ENCODE measurements at regions not wholly inside any gene's neighbourhood (a gene's known extent, or its start where the extent isn't known, plus 50 kb on each side); places are given as distances from the start of the nearest gene placed in this dataset.

GRCh38 chr1:87787551-87787950 is 458.9 kb downstream of the LMO4 start:
- TF ChIP-seq CTCF (IDR thresholded peaks at IDR 0.05; ENCODE audit: insufficient read depth, low read length) = no peak
- no peak for TF ChIP-seq POLR2AphosphoS5 (IDR thresholded peaks at IDR 0.05; ENCODE audit: low read depth)

Data from HL-60 (cell line).